ENCODE measurements at regions not wholly inside any gene's neighbourhood (a gene's known extent, or its start where the extent isn't known, plus 50 kb on each side); places are given as distances from the start of the nearest gene placed in this dataset.
"Not testable (repeated sequence)": the region's sequence is repeated elsewhere in the genome, so short reads cannot be mapped to it uniquely, and the experiment has no call there.

DNA sequence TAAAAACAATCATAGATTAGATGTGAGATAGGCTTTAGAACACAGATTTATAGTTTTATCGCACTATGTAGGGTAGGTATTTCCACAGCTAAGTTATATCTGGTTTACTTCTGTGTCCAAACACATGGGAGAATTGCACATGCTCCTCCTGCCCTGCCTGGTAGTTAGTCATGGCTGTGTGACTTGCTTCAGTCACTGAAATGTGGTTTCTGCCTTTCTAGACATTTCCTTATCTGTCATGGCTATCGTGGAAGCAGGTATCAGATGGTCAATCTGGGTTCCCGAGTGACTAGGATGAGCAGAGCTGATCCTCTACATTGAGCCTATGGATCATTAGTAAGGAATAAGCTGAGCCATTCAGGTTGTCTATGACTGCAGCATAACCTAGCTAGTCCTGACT is 117.8 kb upstream of the GMDS start:
- DNase-seq, result no peak

GRCh38 chr6:2361195-2361594 is 115.8 kb upstream of the GMDS start:
- DNase-seq, result no peak

- no peak for DNase-seq
Observed at GRCh38 chr6:2360716-2361115, 115.3 kb upstream of the GMDS start.

DNA sequence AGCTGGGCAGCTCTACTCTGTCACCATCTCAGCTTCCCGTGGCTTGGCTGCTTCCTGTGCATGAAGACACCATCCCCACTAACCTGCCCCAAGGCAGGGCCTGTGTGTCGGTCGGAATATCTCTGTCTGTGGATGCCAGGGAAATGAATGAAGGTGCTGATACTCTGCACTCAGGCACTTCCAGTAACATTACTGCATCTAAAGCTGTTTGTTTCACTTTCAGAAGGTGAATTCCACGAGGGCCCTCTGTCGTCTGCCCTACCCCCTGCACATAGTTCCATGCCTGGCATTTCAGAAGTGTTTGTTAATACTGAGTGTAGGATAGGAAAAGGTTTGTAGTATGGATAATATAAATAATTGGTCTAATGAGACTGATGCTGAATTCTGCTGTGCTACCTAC is 114.7 kb upstream of the GMDS start:
- DNase-seq, result no peak

DNA sequence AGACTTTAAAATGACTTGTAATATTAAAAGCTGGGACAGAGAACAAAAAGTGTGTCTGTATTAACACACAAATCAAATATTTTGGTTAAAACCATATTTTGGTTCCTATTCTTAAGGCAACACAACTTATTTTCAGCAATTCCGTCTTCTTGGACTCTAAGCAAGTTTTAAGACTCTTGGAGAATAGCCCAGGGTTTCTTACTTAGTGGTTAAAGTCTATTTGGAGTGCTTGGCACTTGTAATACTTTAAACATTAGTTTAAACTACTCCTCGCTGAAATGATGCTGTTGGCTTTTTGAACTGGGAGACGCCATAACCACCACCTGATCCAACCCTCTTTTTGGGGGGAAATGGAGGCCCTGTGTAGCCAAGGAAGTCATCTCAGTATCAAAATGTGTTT is 109.7 kb upstream of the GMDS start:
- no peak for DNase-seq

GRCh38 chr6:2354138-2354491 is 108.7 kb upstream of the GMDS start:
- no peak for DNase-seq

DNA sequence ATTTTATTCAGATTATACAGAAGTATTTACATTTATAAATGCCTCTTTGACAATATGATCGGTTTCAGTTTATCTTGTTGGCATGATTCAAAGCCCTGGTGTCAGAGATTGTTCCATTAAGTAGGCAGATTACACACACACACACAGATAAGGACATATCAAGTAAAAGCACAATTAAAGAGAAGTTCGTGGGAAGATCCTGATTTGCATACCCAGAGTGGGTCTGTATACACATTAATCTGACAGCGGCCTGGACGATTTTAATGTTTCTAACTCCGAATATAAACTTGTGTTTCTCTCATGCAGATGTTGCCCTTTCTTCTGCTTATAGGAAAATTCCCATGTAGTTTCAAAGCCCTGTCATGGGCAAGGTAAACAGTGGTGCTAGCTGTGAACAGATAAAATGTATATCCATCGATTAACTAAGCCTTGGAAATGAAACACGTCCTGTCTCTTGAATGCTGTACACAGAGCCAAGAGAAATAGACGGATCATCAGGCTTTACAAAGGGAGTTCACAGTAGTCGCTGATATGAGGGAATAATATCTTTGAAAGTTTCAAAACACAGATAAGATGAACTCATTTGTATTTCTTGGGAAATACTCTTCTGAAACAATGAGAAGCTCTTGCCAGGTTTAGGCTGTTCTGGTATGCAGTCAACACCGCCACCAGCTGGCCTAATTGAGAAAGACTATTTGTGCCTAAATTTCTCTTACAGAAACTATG is 108.2 kb upstream of the GMDS start:
- DNase-seq, result peak; percentile 50

- DNase-seq, result no peak
Observed at GRCh38 chr6:2351807-2352431, 106.5 kb upstream of the GMDS start.

DNA sequence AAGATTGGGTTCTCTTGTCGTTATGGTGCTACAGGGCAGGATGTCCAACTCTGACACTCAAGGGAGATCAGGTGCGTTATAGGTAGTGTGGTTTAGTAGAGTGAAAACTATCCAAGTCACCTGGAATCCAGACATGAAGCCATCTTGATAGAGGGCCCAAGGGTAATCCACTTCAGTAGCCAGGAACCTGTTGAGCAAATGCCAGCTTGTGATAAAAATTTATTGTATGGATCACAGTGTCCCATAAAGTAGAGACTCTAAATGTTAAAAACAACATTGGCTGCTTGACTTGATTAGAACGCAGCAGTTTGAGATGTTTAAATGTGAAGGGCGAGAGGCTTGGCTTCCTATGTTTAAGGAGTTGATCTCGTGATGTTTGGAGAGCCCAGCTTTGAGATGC is 105.7 kb upstream of the GMDS start:
- DNase-seq, result no peak

GRCh38 chr6:2346078-2346477 is 100.7 kb upstream of the GMDS start:
- DNase-seq, result no peak

DNA sequence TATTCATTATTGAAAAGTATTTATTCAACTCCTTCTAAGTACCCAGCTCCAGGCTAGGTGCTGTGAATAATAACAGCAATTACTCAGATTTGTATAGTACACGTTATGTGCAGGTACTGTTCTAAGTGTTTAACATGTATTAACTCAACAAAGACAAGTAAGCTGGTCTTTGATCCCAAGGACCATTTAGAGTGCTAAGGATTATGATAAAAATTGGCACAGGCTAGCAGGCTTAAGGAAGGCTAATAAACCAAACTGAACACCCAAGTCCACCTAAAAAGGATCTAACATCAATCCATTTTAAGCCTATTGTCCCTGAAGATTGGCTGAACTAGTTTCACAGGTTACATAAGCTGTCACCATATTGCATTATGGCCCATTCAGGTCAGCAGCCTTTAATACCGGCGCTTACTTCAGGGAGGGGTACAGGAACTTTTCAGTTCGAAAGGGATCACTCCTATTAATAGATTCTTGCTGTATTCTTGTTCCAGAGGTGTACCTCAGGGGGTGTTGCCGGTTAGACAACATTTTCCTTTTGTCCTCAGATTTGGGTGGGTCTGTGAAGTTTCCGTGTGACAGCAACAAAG is 99.0 kb upstream of the GMDS start:
- DNase-seq, result no peak

- DNase-seq, result no peak
Observed at GRCh38 chr6:2327591-2327990, 82.2 kb upstream of the GMDS start.

GRCh38 chr6:2324166-2324953 is 79.0 kb upstream of the GMDS start:
- DNase-seq, result no peak

DNA sequence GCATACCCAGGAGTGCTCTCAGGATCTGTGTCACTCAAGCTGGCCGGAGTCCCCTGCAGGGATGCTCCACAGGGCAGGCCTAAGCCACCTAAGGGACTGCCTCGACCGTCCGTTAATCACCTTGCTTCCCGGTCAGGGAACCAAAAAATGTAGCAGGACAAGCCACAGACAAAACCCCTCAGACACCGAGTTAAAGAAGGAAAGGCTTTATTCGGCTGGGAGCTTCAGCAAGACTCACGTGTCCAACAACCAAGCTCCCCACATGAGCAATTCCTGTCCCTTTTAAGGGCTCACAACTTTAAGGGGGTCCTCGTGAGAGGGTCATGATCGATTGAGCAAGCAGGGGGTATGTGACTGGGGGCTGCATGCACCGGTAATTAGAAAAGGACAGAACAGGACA is 72.1 kb upstream of the GMDS start:
- DNase-seq, result not testable (repeated sequence)

DNA sequence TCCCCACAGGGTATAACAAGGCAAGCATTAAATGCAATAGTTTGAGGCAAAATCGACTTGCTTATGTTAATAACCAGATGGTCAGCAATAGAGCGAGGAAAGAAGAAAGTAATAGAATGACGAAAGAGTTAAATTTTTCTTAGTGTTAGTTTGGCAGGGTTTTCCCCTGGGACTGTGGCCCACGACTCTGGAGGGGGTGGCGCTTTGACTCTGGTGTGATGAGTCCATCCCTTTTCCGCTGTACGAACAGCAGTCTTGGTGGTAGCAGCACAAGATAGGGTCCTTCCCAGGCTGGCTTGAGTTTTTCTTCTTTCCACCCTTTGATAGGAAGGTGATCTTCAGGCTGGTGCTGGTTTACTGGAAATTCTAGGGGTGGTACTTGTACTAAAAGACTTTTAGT is 69.2 kb upstream of the GMDS start:
- DNase-seq, result no peak

- no peak for DNase-seq
Observed at GRCh38 chr6:2310042-2310441, 64.6 kb upstream of the GMDS start.

DNA sequence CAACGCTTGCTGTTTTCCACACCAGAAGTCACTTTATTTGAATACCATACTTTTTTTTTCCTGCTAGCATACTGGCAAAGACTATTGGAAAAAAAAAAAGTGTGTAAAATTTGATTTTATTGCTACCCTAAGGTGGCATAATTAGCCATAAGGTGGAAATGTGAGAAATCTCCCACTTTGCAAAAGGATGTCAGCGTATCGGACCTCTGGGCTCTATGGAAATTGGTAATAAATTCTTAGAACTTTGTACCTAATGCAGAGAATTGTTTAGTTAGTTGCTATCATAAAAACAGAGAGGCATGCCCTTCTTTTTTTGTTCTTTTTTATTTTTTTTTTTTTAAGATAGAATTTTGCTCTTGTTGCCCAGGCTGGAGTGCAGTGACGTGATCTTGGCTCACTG is 63.7 kb upstream of the GMDS start:
- no peak for DNase-seq

DNA sequence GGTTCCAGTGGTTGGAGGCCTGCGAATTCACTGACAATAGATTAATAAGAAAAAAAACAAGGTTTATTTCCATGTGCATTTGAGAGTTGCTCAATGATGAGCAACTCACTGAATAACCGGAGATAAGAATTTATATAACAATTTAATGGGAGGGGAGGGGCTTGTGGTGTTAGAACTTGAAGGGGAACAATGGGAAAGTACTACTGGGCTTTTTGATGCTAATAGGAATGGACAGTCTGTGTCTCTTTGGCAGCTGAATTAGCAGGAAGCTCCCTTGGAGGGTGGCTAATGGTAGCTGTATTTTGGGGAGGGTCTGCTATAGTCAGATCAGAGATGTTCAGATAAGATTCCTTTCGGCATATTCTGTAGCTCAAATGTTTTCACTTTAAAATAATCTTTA is 62.4 kb upstream of the GMDS start:
- DNase-seq, result no peak

DNA sequence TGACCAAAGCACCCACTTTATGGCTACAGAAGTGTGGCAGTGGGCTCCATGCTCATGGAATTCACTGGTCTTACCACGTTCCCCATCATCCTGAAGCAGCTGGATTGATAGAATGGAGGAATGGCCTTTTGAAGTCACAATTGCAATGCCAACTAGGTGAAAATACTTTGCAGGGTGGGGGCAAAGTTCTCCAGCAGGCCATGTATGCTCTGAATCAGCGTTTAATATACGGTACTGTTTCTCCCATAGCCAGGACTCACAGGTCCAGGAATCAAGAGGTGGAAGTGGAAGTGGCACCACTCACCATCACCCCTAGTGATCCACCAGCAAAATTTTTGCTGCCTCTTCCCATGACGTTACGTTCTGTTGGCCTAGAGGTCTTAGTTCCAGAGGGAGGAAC is 60.5 kb upstream of the GMDS start:
- DNase-seq, result no peak

- DNase-seq, result not testable (repeated sequence)
Observed at GRCh38 chr6:2302482-2302881, 57.1 kb upstream of the GMDS start.

DNA sequence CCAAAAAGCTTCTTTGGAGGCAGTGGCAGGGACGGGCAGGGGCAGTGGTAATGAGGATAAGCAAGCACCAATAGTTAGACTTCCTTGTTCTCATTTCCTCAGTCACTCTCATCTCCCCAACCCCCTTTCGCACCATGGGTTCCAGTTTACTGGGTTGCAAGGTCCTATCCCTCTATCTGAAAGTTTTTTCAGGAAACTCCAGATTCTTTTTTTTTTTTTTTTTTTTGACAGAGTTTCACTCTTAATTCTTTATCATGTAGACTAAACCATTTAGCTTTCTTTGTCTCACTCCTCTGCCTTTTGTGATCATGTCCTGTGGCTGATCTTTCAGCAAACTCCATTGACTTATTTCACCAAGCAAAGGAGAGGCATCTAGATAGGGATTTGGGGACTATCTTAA is 51.4 kb upstream of the GMDS start:
- DNase-seq, result no peak
